Left lung (tissue), 4 donors: ENCODE measurements at regions not wholly inside any gene's neighbourhood (a gene's known extent, or its start where the extent isn't known, plus 50 kb on each side); places are given as distances from the start of the nearest gene placed in this dataset.
"Not testable (repeated sequence)": the region's sequence is repeated elsewhere in the genome, so short reads cannot be mapped to it uniquely, and the experiment has no call there.

Experiments
- ATAC-seq: fragments of 200-7000 bp; cut with Tn5 transposase; one replicate; pipeline ENCODE4 v1.9.1; 2020; ENCODE audit warnings: moderate library complexity
- DNase-seq, 4 donors: peaks; one replicate each; pipeline ENCODE4 v3.0.0-alpha.2; 2013 to 2020
- H3K27ac ChIP-seq, 2 donors: fragments of 200-600 bp; sonication (generic) in 1 of 2; one replicate each; pipeline versions ENCODE4 v1.5.0 to v1.8.0; 2020 to 2021
- H3K27me3 ChIP-seq, 2 donors: fragments of 200-600 bp; sonication (generic) in 1 of 2; one replicate each; pipeline versions ENCODE4 v1.5.0 to v1.8.0; 2020 to 2021
- H3K36me3 ChIP-seq, 2 donors: fragments of 200-600 bp; sonication (generic) in 1 of 2; one replicate each; pipeline versions ENCODE4 v1.5.0 to v1.8.0; 2020 to 2021
- H3K4me1 ChIP-seq, 2 donors: fragments of 200-600 bp; one replicate each; pipeline ENCODE4 v1.8.0; 2021
- H3K4me3 ChIP-seq, 2 donors: fragments of 200-600 bp; sonication (generic) in 1 of 2; one replicate each; pipeline versions ENCODE4 v1.5.0 to v1.8.0; 2020 to 2021; ENCODE audit warnings: mild to moderate bottlenecking in 1 of 2
- H3K9me3 ChIP-seq, 2 donors: fragments of 200-600 bp; sonication (generic) in 1 of 2; one replicate each; pipeline versions ENCODE4 v1.5.0 to v1.8.0; 2020 to 2021
- intact Hi-C, 2 donors: fragments of 100-400 bp; cut with DNase I; formaldehyde crosslinking; loops; one replicate each; pipeline versions ENCODE4 v1.11.2 to v1.14.2; 2022
- donor health status: DM: no; HTN: yes; CAD: no.
- donor health status: DM: no; HTN: no; CAD: no.

DNA sequence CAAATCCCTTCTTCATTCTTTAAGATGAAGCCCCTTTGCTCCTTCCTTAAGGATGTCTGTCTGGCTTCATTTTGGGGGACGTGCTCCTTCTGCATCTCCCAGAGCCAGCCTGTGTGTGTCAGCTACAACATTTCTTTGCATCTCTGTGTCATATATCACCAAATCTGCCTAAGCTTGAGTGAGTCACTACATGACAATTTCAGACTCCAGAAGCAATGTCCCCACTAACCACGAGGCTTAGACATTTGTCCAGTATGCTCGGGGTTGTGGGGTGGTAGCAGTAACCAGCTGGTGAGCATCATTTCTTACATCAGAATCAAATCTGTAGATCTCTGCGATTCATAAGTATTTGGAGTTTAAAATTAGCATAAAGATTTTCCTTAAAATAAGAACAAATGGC is 54.1 kb upstream of the USP14 start:
- H3K9me3 ChIP-seq, DNase-seq, H3K4me1 ChIP-seq, H3K27ac ChIP-seq, H3K36me3 ChIP-seq, H3K4me3 ChIP-seq, H3K27me3 ChIP-seq, intact Hi-C loops, ATAC-seq: not testable (repeated sequence)

DNA sequence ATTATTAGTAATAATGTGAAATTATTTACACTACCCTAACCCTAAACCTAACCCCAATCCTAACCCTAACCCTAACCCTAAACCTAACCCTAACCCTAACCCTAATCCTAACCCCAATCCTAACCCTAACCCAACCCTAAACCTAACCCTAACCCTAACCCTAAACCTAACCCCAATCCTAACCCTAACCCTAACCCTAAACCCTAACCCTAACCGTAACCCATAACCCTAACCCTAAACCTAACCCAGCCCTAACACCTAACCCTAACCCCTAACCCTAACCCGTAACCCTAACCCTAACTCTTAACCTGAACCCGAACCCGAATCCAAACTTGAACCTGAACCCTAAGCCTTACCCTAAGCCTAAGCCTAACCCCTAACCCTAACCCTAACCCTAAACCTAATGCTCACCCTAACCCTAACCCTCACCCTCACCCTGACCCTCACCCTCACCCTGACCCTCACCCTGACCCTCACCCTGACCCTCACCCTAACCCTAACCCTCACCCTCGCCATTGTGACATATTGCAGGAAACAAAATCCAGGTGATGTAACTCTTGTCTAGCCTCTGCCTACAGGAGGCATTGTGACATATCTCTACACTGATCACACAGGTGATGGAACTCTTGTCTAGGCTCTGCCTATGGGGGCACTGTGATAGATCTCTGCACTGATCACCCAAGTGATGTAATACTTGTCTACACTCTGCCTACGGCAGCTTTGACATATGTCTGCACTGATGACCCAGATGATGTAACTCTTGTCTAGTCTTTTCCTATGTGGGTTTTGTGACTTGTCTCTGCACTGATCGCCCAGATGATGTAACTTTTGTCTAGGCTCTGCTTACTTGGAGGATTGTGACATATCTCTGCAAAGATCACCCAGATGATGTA is 53.0 kb upstream of the USP14 start:
- intact Hi-C loops, H3K27ac ChIP-seq, H3K27me3 ChIP-seq, ATAC-seq, DNase-seq, H3K4me1 ChIP-seq, H3K4me3 ChIP-seq, H3K36me3 ChIP-seq, H3K9me3 ChIP-seq: not testable (repeated sequence)

- DNase-seq, ATAC-seq, H3K27me3 ChIP-seq: not testable (repeated sequence)
These were observed 52.1 kb upstream of the USP14 start for GRCh38 chr18:106054-106851.

DNA sequence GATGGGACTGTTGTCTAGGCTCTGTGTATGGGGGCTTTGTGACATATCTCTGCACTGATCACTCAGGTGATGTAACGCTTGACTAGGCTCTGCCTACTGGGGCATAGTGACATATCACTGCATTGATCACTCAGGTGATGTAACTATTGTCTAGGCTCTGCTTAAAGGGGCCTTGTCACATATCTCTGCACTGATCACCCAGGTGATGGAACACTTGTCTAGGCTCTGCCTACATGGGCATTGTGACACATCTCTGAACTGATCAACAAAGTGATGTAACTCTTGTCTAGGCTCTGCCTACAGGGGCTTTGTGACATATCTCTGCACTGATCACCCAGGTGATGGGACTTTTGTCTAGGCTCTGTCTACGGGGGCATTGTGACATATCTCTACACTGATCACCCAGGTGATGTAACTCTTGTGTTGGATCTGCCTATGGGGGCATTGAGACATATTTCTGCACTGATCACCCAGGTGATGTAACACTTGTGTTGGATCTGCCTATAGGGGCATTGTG is 51.4 kb upstream of the USP14 start:
- H3K9me3 ChIP-seq, H3K27me3 ChIP-seq, H3K27ac ChIP-seq, ATAC-seq, intact Hi-C loops, DNase-seq, H3K4me3 ChIP-seq, H3K4me1 ChIP-seq, H3K36me3 ChIP-seq: not testable (repeated sequence)

More at GRCh38 chr18:106054-106851, 52.1 kb upstream of the USP14 start:
- intact Hi-C loops, H3K4me3 ChIP-seq, H3K27ac ChIP-seq, H3K4me1 ChIP-seq, H3K36me3 ChIP-seq, H3K9me3 ChIP-seq: not testable (repeated sequence)

- H3K27me3 ChIP-seq, H3K4me3 ChIP-seq, H3K4me1 ChIP-seq, H3K9me3 ChIP-seq, H3K27ac ChIP-seq, DNase-seq, H3K36me3 ChIP-seq, intact Hi-C loops, ATAC-seq: not testable (repeated sequence)
These were observed 50.9 kb upstream of the USP14 start for GRCh38 chr18:107464-107863.

DNA sequence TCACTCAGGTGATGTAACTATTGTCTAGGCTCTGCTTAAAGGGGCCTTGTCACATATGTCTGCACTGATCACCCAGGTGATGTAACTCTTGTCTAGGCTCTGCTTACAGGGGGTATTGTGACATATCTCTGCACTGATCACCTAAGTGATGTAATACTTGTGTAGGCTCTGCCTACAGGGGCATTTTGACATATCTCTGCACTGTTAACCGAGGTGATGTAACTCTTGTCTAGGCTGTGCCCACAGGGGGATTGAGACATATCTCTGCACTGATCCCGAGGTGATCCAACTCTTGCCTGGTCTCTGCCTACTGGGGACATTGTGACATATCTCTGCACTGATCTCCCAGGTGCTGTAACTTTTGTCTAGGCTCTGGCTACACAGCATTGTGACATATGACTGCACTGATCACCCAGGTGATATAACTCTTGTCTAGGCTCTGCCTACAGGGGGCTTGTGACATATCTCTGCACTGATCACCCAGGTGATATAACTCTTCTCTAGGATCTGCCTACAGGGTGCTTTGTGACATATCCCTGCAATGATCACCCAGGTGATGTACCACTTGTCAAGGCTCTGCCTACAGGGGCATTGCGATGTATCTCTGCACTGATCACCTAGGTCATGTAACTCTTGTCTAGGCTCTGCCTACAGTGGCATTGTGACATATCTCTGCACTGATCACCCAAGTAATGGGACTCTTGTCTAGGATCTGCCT is 50.3 kb upstream of the USP14 start:
- H3K4me3 ChIP-seq, DNase-seq, H3K9me3 ChIP-seq, H3K27ac ChIP-seq, H3K27me3 ChIP-seq, H3K36me3 ChIP-seq, intact Hi-C loops, H3K4me1 ChIP-seq: not testable (repeated sequence)
- peak; percentile 48 for ATAC-seq
